GM19438 (cell line): ENCODE measurements at regions not wholly inside any gene's neighbourhood (a gene's known extent, or its start where the extent isn't known, plus 50 kb on each side); places are given as distances from the start of the nearest gene placed in this dataset.

Source experiments
- ATAC-seq: cut with Tn5 transposase; IDR thresholded peaks from one replicate; pipeline ENCODE4 v1.9.1; 2021; ENCODE audit warnings: low read depth; ENCODE audit not compliant: unreplicated experiment

GRCh38 chr1:208756339-208756981 lies 512.3 kb upstream of the PLXNA2 start:
- ATAC-seq = no peak

DNA sequence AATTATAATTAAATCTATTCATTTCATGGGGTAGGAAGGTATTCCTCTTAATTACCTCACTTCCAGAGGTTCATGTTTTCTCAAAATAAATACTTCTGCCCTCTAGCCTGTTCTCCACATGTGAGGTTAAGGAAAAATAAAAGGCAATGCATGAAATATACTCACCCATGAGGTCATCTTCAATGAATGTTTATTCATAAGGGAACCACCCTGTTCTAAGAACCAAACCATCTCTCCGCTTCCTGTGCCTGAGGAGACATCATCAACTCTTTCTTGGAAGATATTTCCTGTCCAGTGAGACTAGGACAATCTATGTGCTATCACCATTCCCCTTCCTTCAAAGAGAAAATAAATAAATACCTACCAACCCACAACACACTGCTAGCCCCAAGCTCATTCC lies 513.7 kb upstream of the PLXNA2 start:
- no peak for ATAC-seq

- no peak for ATAC-seq
Measured at GRCh38 chr1:208759255-208759654, 515.1 kb upstream of the PLXNA2 start.

GRCh38 chr1:208763971-208764370 lies 519.8 kb upstream of the PLXNA2 start:
- no peak for ATAC-seq

DNA sequence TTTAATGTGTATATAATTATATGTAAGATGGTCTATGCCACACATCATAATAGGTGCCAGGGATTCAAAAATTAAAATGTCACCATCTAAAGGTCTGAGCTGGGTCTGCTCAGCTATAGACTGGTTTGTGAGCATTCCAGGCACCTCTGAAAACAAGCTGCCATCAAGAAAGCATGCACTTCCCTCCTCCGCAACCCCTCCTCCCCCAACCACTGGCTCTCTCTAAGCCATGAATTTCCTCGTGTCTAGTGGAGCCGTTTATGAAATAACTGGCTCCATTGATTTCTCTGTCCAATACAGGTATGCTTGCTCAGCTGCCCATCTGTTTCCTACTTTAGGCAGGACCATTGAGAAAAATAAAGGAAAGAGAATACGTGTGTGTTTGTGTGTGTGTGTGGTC lies 522.6 kb upstream of the PLXNA2 start:
- no peak for ATAC-seq

GRCh38 chr1:208767816-208768215 lies 523.6 kb upstream of the PLXNA2 start:
- no peak for ATAC-seq

GRCh38 chr1:208772891-208773290 lies 528.7 kb upstream of the PLXNA2 start:
- no peak for ATAC-seq

DNA sequence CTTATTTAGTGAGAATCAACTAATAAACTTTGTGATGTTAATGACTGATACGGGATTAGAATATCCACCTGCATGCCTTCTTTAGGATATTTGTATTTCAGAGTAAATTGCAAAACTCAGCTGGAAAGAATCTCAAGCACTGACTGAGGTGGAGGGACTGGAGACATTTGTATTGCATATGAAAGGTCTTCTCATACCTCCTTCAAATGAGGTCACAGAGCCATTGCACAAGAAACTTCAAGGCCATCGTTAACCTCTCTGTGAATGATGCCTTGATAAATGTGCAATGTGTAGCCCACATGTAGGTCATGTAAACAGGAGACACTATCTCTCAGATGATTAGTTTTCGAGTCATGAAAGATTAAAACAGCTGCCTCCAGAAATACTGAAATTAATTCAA lies 531.7 kb upstream of the PLXNA2 start:
- ATAC-seq = no peak

- ATAC-seq = no peak
Measured at GRCh38 chr1:208778417-208778816, 534.2 kb upstream of the PLXNA2 start.

GRCh38 chr1:208781391-208782045 lies 537.3 kb upstream of the PLXNA2 start:
- ATAC-seq = no peak

- no peak for ATAC-seq
Measured at GRCh38 chr1:208782186-208782585, 538.0 kb upstream of the PLXNA2 start.

DNA sequence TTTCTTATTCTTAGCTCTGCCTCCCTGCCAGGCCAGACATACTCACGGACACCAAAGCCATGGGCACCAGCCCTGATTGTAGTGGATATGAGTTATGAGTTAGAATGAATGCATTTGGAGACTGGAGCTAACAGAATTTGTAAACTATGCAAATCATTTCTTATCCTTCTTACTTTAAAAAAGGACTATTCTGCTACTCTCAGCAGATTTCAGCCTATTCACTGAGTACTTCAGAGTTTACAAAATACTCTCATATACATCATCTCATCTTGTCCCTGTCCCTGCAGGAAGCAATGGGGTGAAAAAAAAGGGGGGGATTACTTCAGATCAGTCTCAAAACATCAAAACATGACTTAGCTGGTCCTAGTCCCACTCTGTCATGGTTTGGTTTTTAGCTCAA lies 541.4 kb upstream of the PLXNA2 start:
- no peak for ATAC-seq

DNA sequence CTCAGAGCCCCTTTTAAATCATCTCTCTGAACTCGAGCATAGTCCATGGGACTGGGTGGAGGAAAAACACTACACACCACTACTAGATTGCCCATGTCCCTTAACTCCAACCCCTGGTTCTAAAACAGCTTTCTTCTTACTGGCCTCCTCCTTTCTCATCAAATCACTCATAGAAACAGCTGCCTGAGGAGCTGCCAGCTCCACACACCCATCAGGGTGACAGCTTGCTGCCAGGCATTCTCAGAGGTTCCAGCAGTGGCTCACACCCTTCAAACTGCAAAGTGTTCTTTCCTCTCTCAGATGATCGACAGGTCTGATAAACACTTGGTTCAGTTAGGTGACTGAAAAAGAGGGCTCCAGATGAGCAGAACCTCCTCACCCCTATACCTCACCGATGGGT lies 543.0 kb upstream of the PLXNA2 start:
- no peak for ATAC-seq

- ATAC-seq = no peak
Measured at GRCh38 chr1:208788013-208788540, 543.9 kb upstream of the PLXNA2 start.

DNA sequence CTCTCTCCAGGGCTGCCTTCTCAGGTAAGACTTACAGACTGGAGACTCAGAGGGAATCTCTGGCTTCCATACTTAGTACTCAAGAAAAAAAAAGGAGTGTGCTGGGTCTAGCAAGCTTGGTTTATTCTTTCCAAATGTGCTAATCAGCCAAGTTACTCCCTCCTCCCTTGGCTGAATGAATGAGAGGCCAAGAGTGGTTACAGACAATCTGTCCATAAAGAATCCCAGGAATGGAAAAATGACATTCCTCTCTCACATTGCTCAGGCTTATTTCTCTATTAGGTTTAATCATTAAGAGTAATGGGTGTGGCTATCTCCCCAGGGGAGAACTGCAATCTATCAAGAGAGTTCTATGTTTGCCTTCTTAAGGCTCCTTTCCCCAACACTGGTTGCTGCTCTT lies 547.3 kb upstream of the PLXNA2 start:
- ATAC-seq = no peak

GRCh38 chr1:208793861-208794345 lies 549.7 kb upstream of the PLXNA2 start:
- no peak for ATAC-seq

DNA sequence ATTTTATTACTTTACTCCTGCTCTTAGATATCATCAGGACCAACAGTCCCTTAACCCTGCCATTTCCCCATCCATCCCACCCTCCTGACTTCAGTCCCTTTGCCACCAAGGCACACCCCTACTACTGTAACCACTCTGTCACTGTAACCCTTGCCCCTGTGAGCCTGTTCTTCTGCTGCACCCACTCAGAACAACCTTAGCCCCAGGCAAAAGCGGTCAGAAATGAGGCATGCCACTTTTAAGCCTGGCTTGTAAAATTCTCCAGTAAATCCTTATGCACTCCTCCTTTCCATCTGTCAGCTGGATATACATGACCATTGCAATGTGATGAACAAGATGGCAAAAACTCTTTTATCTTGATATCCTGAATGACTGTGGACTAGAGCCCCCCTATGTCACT lies 555.0 kb upstream of the PLXNA2 start:
- ATAC-seq = no peak

GRCh38 chr1:208803011-208803811 lies 559.0 kb upstream of the PLXNA2 start:
- no peak for ATAC-seq

- no peak for ATAC-seq
Measured at GRCh38 chr1:208807446-208808127, 563.4 kb upstream of the PLXNA2 start.

DNA sequence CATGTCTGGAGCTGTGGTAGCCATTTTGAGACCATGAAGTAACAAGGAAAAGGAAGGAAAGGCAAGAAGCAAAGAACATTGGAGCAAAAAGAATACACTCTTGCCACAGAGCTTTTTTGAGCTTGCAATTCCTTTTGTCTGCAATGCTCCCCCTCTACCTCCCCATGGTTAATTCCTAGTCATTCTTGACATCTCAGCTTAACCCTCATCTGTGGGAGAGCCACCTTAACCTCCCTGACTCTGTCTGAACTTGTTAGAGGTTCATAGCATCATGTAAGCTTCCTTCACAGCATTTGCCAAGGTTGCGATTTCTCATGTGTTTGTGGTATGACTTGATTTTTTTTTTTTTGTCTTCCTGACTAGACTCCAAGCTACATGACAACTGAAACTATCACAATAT lies 564.1 kb upstream of the PLXNA2 start:
- no peak for ATAC-seq

- no peak for ATAC-seq
Measured at GRCh38 chr1:208809876-208810275, 565.7 kb upstream of the PLXNA2 start.
